PC-9 (cell line): ENCODE measurements at regions not wholly inside any gene's neighbourhood (a gene's known extent, or its start where the extent isn't known, plus 50 kb on each side); places are given as distances from the start of the nearest gene placed in this dataset.

ENCODE experiments used
- CTCF ChIP-seq: fragments of 200-600 bp; sonication (generic); conservative IDR thresholded peaks from 2 replicates; pipeline ENCODE4 v1.6.1; 2017; ENCODE audit warnings: mixed run types, antibody characterized with exemption, mild to moderate bottlenecking, moderate library complexity
- EZH2 ChIP-seq: fragments of 200-600 bp; sonication (generic); IDR thresholded peaks from 2 replicates; pipeline ENCODE4 v1.8.0; 2017; ENCODE audit warnings: antibody characterized with exemption, low read depth

- TF ChIP-seq CTCF (no peak), EZH2 (no peak)
These were observed 434.4 kb upstream of the PDE3A start for GRCh38 chr12:19933924-19934323.
